ENCODE measurements at regions not wholly inside any gene's neighbourhood (a gene's known extent, or its start where the extent isn't known, plus 50 kb on each side); places are given as distances from the start of the nearest gene placed in this dataset.

GRCh38 chr10:3363311-3364045 lies 190.9 kb upstream of the PITRM1 start:
- no peak overlapping the region for H3K4me2 ChIP-seq (ENCODE audit: insufficient read depth, low read length)

GRCh38 chr10:3362394-3362793 lies 189.8 kb upstream of the PITRM1 start:
- Histone ChIP-seq H3K9me3 (replicated peaks; ENCODE audit: control insufficient read depth, insufficient read depth, low read length) (no peaks in the 10 kb centered on the region), H3K27ac (ENCODE audit: insufficient read depth, low read depth, low read length) (no peak overlapping the region), H4K20me1 (replicated peaks; ENCODE audit: control insufficient read depth, extremely low read depth, insufficient read depth, low read length) (no peaks in the 10 kb centered on the region), H3K4me2 (ENCODE audit: insufficient read depth, low read length) (no peak overlapping the region), H3K9me1 (replicated peaks; ENCODE audit: control insufficient read depth, extremely low read depth, insufficient read depth, low read length) (no peaks in the 10 kb centered on the region), H3K9ac (replicated peaks; ENCODE audit: extremely low read depth, insufficient read depth, low read length) (no peak overlapping the region), H3K36me3 (ENCODE audit: control insufficient read depth in 2 of 2, extremely low read depth in 1 of 2, insufficient read depth in 2 of 2, low read length in 2 of 2) (no peaks in the 10 kb centered on the region), H3K27me3 (ENCODE audit: control insufficient read depth in 2 of 2, insufficient read depth in 2 of 2, low read length in 2 of 2) (no peaks in the 10 kb centered on the region), H3K79me2 (ENCODE audit: control insufficient read depth, insufficient read depth, low read length) (no peaks in the 10 kb centered on the region), H2AFZ (ENCODE audit: low read depth, low read length) (no peak overlapping the region), H3K4me1 (ENCODE audit: control insufficient read depth, extremely low read depth, insufficient read depth, low read length) (peaks cover 4% of the 10 kb centered on the region), H3K4me3 (replicated peaks in 1 of 3; ENCODE audit: insufficient read depth in 1 of 3, low read depth in 1 of 3, low read length in 3 of 3) (no peak overlapping the region)
- no peak for DNase-seq (ENCODE audit: low read depth, low spot score)
- CTCF ChIA-PET, result no interaction called here
- intact Hi-C loops (cut with micrococcal nuclease) (loop anchor here (10.0 kb wide), 1 partner anchor 118 kb away; no protein-coding TSS in a partner anchor), dilution Hi-C loops (cut with MboI; ENCODE audit: extremely low pct_ligation_motif_present, low sequenced_read_pairs) (no loop called here)
- POLR2A ChIA-PET, result no interaction called here
- no TSS peak for BruUV-seq (replicated peaks)
- FAIRE-seq, result no peak
- TF ChIP-seq FOS (IDR thresholded peaks at IDR 0.05; ENCODE audit: borderline replicate concordance, insufficient read depth, low read length) (no peak), JUN (IDR thresholded peaks at IDR 0.05; ENCODE audit: borderline replicate concordance, insufficient read depth, insufficient read length, low read depth) (no peak), POLR2AphosphoS5 (IDR thresholded peaks at IDR 0.05; ENCODE audit: insufficient read depth, low read depth, low read length) (no peak), EZH2 (IDR thresholded peaks at IDR 0.05; ENCODE audit: borderline replicate concordance, low read depth, low read length, severe bottlenecking) (no peak), CTCF (IDR thresholded peaks at IDR 0.05; ENCODE audit: extremely low read depth in 1 of 2, insufficient read depth in 1 of 2, low read depth in 1 of 2, low read length in 2 of 2) (no peak), MAX (IDR thresholded peaks at IDR 0.05; ENCODE audit: insufficient read depth, insufficient read length) (no peak)

More at GRCh38 chr10:3363311-3364045, 190.9 kb upstream of the PITRM1 start:
- H3K4me1 ChIP-seq (ENCODE audit: control insufficient read depth, extremely low read depth, insufficient read depth, low read length), result peaks cover 4% of the 10 kb centered on the region
- H3K36me3 ChIP-seq (ENCODE audit: control insufficient read depth in 2 of 2, extremely low read depth in 1 of 2, insufficient read depth in 2 of 2, low read length in 2 of 2), result no peaks in the 10 kb centered on the region
- H3K27me3 ChIP-seq (ENCODE audit: control insufficient read depth in 2 of 2, insufficient read depth in 2 of 2, low read length in 2 of 2), result no peaks in the 10 kb centered on the region
- no TSS peak for BruUV-seq (replicated peaks)
- intact Hi-C loops (cut with micrococcal nuclease) (loop anchor here (10.0 kb wide), 1 partner anchor 119 kb away; no protein-coding TSS in a partner anchor), dilution Hi-C loops (cut with MboI; ENCODE audit: extremely low pct_ligation_motif_present, low sequenced_read_pairs) (no loop called here)
- POLR2A ChIA-PET, result no interaction called here
- no peaks in the 10 kb centered on the region for H4K20me1 ChIP-seq (replicated peaks; ENCODE audit: control insufficient read depth, extremely low read depth, insufficient read depth, low read length)
- CTCF ChIA-PET, result no interaction called here
- no peak for TF ChIP-seq FOS (IDR thresholded peaks at IDR 0.05; ENCODE audit: borderline replicate concordance, insufficient read depth, low read length)
- TF ChIP-seq MAX (IDR thresholded peaks at IDR 0.05; ENCODE audit: insufficient read depth, insufficient read length), result no peak
- TF ChIP-seq MYC (IDR thresholded peaks at IDR 0.05; ENCODE audit: low read depth, low read length), result no peak
- no peak for TF ChIP-seq EZH2 (IDR thresholded peaks at IDR 0.05; ENCODE audit: borderline replicate concordance, low read depth, low read length, severe bottlenecking)
- no peaks in the 10 kb centered on the region for H3K9me1 ChIP-seq (replicated peaks; ENCODE audit: control insufficient read depth, extremely low read depth, insufficient read depth, low read length)
- no peak for DNase-seq (ENCODE audit: low read depth, low spot score)
- no peak overlapping the region for H3K4me3 ChIP-seq (replicated peaks in 1 of 3; ENCODE audit: insufficient read depth in 1 of 3, low read depth in 1 of 3, low read length in 3 of 3)
- no peaks in the 10 kb centered on the region for H3K79me2 ChIP-seq (ENCODE audit: control insufficient read depth, insufficient read depth, low read length)
- FAIRE-seq, result no peak
- H3K9ac ChIP-seq (replicated peaks; ENCODE audit: extremely low read depth, insufficient read depth, low read length), result no peak overlapping the region
- no peak overlapping the region for H2AFZ ChIP-seq (ENCODE audit: low read depth, low read length)
- no peak overlapping the region for H3K27ac ChIP-seq (ENCODE audit: insufficient read depth, low read depth, low read length)
- no peaks in the 10 kb centered on the region for H3K9me3 ChIP-seq (replicated peaks; ENCODE audit: control insufficient read depth, insufficient read depth, low read length)
